Spleen (tissue), 11 donors: ENCODE measurements at regions not wholly inside any gene's neighbourhood (a gene's known extent, or its start where the extent isn't known, plus 50 kb on each side); places are given as distances from the start of the nearest gene placed in this dataset.
"Not testable (repeated sequence)": the region's sequence is repeated elsewhere in the genome, so short reads cannot be mapped to it uniquely, and the experiment has no call there.

Experiments
- DNase-seq: peaks from one replicate; pipeline ENCODE4 v3.0.0-alpha.2; 2020
- H3K27ac ChIP-seq, 8 donors: fragments of 200-600 bp; sonication (generic) in 7 of 8; 1 replicate in 4 of 8; 2 replicates in 4 of 8; pipeline versions ENCODE4 v1.5.0 to v1.8.0; 2016 to 2021; ENCODE audit warnings: inconsistent platforms in 4 of 8, mild to moderate bottlenecking in 4 of 8, moderate library complexity in 1 of 8
- H3K27me3 ChIP-seq, 7 donors: fragments of 200-600 bp; sonication (generic) in 6 of 7; replicated peaks in 1 of 7; 1 replicate in 4 of 7; 2 replicates in 3 of 7; pipeline versions ENCODE4 v1.5.0 to v1.8.0; 2016 to 2021; ENCODE audit warnings: inconsistent platforms in 3 of 7, mild to moderate bottlenecking in 1 of 7
- H3K36me3 ChIP-seq, 6 donors: fragments of 200-600 bp; sonication (generic) in 5 of 6; 1 replicate in 4 of 6; 2 replicates in 2 of 6; pipeline versions ENCODE4 v1.5.0 to v1.8.0; 2016 to 2021; ENCODE audit warnings: inconsistent platforms in 2 of 6
- H3K4me1 ChIP-seq, 6 donors: fragments of 200-600 bp; sonication (generic) in 5 of 6; 1 replicate in 3 of 6; 2 replicates in 3 of 6; pipeline versions ENCODE4 v1.5.0 to v1.8.0; 2016 to 2021; ENCODE audit warnings: inconsistent platforms in 3 of 6
- H3K4me3 ChIP-seq, 8 donors: fragments of 200-600 bp; sonication (generic) in 7 of 8; 1 replicate in 4 of 8; 2 replicates in 4 of 8; pipeline versions ENCODE4 v1.5.0 to v1.8.0; 2016 to 2021; ENCODE audit warnings: inconsistent platforms in 4 of 8, mild to moderate bottlenecking in 4 of 8, moderate library complexity in 2 of 8
- H3K9me3 ChIP-seq, 8 donors: fragments of 200-600 bp; sonication (generic) in 7 of 8; 1 replicate in 4 of 8; 2 replicates in 4 of 8; pipeline versions ENCODE4 v1.5.0 to v1.8.0; 2016 to 2021; ENCODE audit warnings: inconsistent platforms in 4 of 8
- CTCF ChIP-seq, 11 experiments: fragments of 200-600 bp in 7 of 11; fragments of 450-650 bp in 4 of 11; sonication (generic) in 4 of 11; IDR thresholded peaks in 8 of 11; conservative IDR thresholded peaks in 3 of 11; 1 replicate in 7 of 11; 2 replicates in 4 of 11; pipeline versions ENCODE4 v1.4.0 to v1.8.0; 2016 to 2021; ENCODE audit warnings: antibody characterized with exemption in 11 of 11, inconsistent platforms in 4 of 11, mild to moderate bottlenecking in 1 of 11
- POLR2A ChIP-seq, 3 donors: fragments of 450-650 bp; IDR thresholded peaks; one replicate each; pipeline ENCODE4 v1.5.1; 2017; ENCODE audit warnings: antibody characterized with exemption in 3 of 3, mild to moderate bottlenecking in 1 of 3
- POLR2AphosphoS5 ChIP-seq, 3 donors: sonication (generic); formaldehyde crosslinking; IDR thresholded peaks; one replicate each; pipeline ENCODE4 v1.5.1; 2017; ENCODE audit warnings: antibody characterized with exemption in 3 of 3
- WGBS, 5 donors: extraction: QIAGEN DNeasy Blood & Tissue Kit in 3 of 5; methylation state at CpG; one replicate each; pipeline versions ENCODE4 v1.1.5 to v1.1.7; 2013 to 2018; 5-methylcytosine and 5-hydroxymethylcytosine counted together
- intact Hi-C: fragments of 100-400 bp; cut with DNase I; formaldehyde crosslinking; loops from one replicate; pipeline ENCODE4 v1.15.0; 2023; ENCODE audit warnings: low total_unique reads
- donor health status: healthy with polysubstance abuse.
- donor health status: DM: no; HTN: no; CAD: no; lungs with moderate emphysema.
- donor health status: DM: no; HTN: no; CAD: no.
- donor health status: Bipolar disorder and iron deficiency.
- donor health status: healthy.
- donor health status: DM: no; HTN: no; CAD: no.
- donor health status: DM: yes; HTN: yes; CAD: no.

GRCh38 chr15:81882504-81882903 lies 163.3 kb downstream of the MEX3B start:
- DNase-seq, result no peak
- no peak overlapping the region for H3K4me3 ChIP-seq
- no peak for TF ChIP-seq POLR2AphosphoS5 (IDR thresholded peaks at IDR 0.05)
- no peak for TF ChIP-seq POLR2A (IDR thresholded peaks at IDR 0.05)
- TF ChIP-seq CTCF (IDR thresholded peaks at IDR 0.05 in 8 of 11, conservative IDR thresholded peaks at IDR 0.05 in 3 of 11), result no peak
- peaks cover 0 to 22% (median 2%) of the 10 kb centered on the region in 6 donors for H3K4me1 ChIP-seq
- no peaks in the 10 kb centered on the region for H3K27me3 ChIP-seq
- no peaks in the 10 kb centered on the region for H3K36me3 ChIP-seq
- H3K27ac ChIP-seq, result peak overlapping the region in 6 of 8 donors; percentile 24 to 81 (median 62)
- intact Hi-C loops, result no loop called here
- no peaks in the 10 kb centered on the region for H3K9me3 ChIP-seq
- 43 to 62% (median 47%) methylated on average over 5 of the region's 5 CpGs for WGBS, 5 donors

GRCh38 chr15:81880833-81881232 lies 165.0 kb downstream of the MEX3B start:
- Histone ChIP-seq H3K4me1 (peaks cover 0 to 22% (median 2%) of the 10 kb centered on the region in 6 donors), H3K9me3 (no peaks in the 10 kb centered on the region), H3K4me3 (no peak overlapping the region), H3K36me3 (no peaks in the 10 kb centered on the region), H3K27ac (peak overlapping the region; percentile 10 to 81 (median 62)), H3K27me3 (no peaks in the 10 kb centered on the region)
- 57 to 77% (median 64%) methylated on average over 5 of the region's 5 CpGs for WGBS, 5 donors
- no peak for TF ChIP-seq CTCF (IDR thresholded peaks at IDR 0.05 in 8 of 11, conservative IDR thresholded peaks at IDR 0.05 in 3 of 11)
- no peak for TF ChIP-seq POLR2A (IDR thresholded peaks at IDR 0.05)
- no peak for TF ChIP-seq POLR2AphosphoS5 (IDR thresholded peaks at IDR 0.05)
- intact Hi-C loops, result no loop called here
- no peak for DNase-seq

DNA sequence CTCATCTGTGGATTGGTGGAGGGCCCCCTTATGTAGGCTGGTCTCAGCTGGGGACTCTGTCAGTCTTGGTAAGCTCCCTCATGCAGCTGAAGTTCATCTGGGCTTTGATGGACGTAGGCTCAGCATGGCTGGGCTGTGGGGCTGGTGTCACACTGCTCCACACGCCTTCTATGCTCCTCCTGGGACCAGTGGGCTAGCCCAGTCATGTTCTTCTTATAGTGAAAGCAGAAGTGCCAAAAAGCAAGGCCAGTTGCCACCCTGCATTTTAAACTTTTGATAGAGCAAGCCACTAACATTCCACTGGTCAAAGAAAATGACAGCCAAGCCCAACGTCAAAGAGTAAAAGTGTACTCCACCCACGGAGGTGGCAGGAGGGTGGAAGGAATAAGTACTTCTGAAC lies 165.5 kb downstream of the MEX3B start:
- intact Hi-C loops, result no loop called here
- 61 to 75% (median 73%) methylated on average over 4 of the region's 4 CpGs for WGBS, 5 donors
- no peaks in the 10 kb centered on the region for H3K9me3 ChIP-seq
- H3K4me3 ChIP-seq, result no peak overlapping the region
- no peaks in the 10 kb centered on the region for H3K36me3 ChIP-seq
- H3K4me1 ChIP-seq, result peaks cover 0 to 22% (median 2%) of the 10 kb centered on the region in 6 donors
- no peaks in the 10 kb centered on the region for H3K27me3 ChIP-seq
- peak overlapping the region in 6 of 8 donors; percentile 60 to 81 (median 63) for H3K27ac ChIP-seq
- TF ChIP-seq POLR2AphosphoS5 (IDR thresholded peaks at IDR 0.05), result no peak
- TF ChIP-seq CTCF (IDR thresholded peaks at IDR 0.05 in 8 of 11, conservative IDR thresholded peaks at IDR 0.05 in 3 of 11), result no peak
- no peak for TF ChIP-seq POLR2A (IDR thresholded peaks at IDR 0.05)
- no peak for DNase-seq

GRCh38 chr15:81875717-81876116 lies 170.1 kb downstream of the MEX3B start:
- H3K9me3 ChIP-seq, H3K27me3 ChIP-seq, H3K4me3 ChIP-seq, H3K4me1 ChIP-seq, intact Hi-C loops, DNase-seq, H3K27ac ChIP-seq, H3K36me3 ChIP-seq: not testable (repeated sequence)
- 77 to 95% (median 88%) methylated on average over 1 of the region's 1 CpG for WGBS, 5 donors

DNA sequence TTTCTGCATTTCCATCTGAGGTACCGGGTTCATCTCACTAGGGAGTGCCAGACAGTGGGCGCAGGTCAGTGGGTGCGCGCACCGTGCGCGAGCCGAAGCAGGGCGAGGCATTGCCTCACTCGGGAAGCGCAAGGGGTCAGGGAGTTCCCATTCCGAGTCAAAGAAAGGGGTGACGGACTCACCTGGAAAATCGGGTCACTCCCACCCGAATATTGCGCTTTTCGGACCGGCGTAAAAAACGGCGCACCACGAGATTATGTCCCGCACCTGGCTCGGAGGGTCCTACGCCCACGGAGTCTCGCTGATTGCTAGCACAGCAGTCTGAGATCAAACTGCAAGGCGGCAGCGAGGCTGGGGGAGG lies 175.1 kb downstream of the MEX3B start:
- WGBS, 5 donors, result 90 to 99% (median 94%) methylated on average over 15 to 29 of the region's 29 CpGs
- H3K4me1 ChIP-seq, H3K9me3 ChIP-seq, intact Hi-C loops, H3K36me3 ChIP-seq, H3K27ac ChIP-seq, H3K27me3 ChIP-seq, DNase-seq, H3K4me3 ChIP-seq: not testable (repeated sequence)

GRCh38 chr15:81870062-81870745 lies 175.6 kb downstream of the MEX3B start:
- H3K9me3 ChIP-seq, H3K36me3 ChIP-seq, H3K4me1 ChIP-seq, H3K4me3 ChIP-seq, intact Hi-C loops, H3K27me3 ChIP-seq, H3K27ac ChIP-seq, DNase-seq: not testable (repeated sequence)
- WGBS, 5 donors, result 86 to 96% (median 89%) methylated on average over 13 to 16 of the region's 16 CpGs
